ENCODE measurements at regions not wholly inside any gene's neighbourhood (a gene's known extent, or its start where the extent isn't known, plus 50 kb on each side); places are given as distances from the start of the nearest gene placed in this dataset.

DNA sequence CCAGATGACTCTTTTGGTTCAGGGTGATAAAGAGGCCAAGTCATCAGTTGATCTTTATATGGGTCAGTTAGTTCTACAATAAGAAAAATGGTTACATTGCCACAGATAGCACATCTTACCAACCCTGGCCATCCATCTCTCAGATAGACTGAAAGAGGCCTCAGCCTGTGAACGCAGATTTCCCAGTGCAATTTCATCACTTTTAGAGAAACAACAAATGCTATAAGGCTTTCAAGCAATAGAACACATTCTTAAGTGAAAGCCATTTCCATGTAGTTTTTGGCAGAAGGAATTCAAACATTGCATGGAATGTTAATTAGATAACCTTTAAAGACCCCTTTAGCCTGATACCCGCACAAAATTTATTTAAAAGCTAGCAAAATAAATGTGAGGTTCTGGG lies 200.6 kb upstream of the ZBTB20 start:
- TF ChIP-seq, protein P1, sequence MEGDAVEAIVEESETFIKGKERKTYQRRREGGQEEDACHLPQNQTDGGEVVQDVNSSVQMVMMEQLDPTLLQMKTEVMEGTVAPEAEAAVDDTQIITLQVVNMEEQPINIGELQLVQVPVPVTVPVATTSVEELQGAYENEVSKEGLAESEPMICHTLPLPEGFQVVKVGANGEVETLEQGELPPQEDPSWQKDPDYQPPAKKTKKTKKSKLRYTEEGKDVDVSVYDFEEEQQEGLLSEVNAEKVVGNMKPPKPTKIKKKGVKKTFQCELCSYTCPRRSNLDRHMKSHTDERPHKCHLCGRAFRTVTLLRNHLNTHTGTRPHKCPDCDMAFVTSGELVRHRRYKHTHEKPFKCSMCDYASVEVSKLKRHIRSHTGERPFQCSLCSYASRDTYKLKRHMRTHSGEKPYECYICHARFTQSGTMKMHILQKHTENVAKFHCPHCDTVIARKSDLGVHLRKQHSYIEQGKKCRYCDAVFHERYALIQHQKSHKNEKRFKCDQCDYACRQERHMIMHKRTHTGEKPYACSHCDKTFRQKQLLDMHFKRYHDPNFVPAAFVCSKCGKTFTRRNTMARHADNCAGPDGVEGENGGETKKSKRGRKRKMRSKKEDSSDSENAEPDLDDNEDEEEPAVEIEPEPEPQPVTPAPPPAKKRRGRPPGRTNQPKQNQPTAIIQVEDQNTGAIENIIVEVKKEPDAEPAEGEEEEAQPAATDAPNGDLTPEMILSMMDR (IDR thresholded peaks at IDR 0.05 in 4 of 5, conservative IDR thresholded peaks at IDR 0.05 in 1 of 5) = no peak
- no peak for TF ChIP-seq POLR2A (IDR thresholded peaks at IDR 0.05)
